OCI-LY3 (cell line): ENCODE measurements at regions not wholly inside any gene's neighbourhood (a gene's known extent, or its start where the extent isn't known, plus 50 kb on each side); places are given as distances from the start of the nearest gene placed in this dataset.

Experiments
- CTCF ChIP-seq: fragments of 200-600, 300-600 bp; sonication (generic); IDR thresholded peaks from 2 replicates; pipeline ENCODE4 v1.5.1; 2014; ENCODE audit warnings: antibody characterized with exemption, low read length, low read depth
- EZH2phosphoT487 ChIP-seq: fragments of 200-600 bp; shearing (Covaris generic); IDR thresholded peaks from 2 replicates; pipeline ENCODE4 v1.6.1; 2018; ENCODE audit warnings: antibody characterized with exemption, mixed run types, low read depth

- no peak for TF ChIP-seq CTCF
- no peak for TF ChIP-seq EZH2phosphoT487
These were observed 164.6 kb upstream of the HES1 start for GRCh38 chr3:193971261-193971751.
